HEK293 (cell line): ENCODE measurements at regions not wholly inside any gene's neighbourhood (a gene's known extent, or its start where the extent isn't known, plus 50 kb on each side); places are given as distances from the start of the nearest gene placed in this dataset.

ENCODE experiments used
- CTCF ChIA-PET: fragments of 350-600 bp; formaldehyde crosslinking; extraction: SDS; loops from one replicate; lab custom pipeline; 2021; ENCODE audit warnings: antibody characterized with exemption; lab: Yijun Ruan, JAX
- POLR2A ChIA-PET: fragments of 300-600 bp; formaldehyde crosslinking; extraction: SDS; loops from one replicate; lab custom pipeline; 2020; ENCODE audit warnings: antibody characterized with exemption, inconsistent platforms; lab: Yijun Ruan, JAX
- H3K27ac ChIP-seq: fragments of 200-500 bp; sonication (Bioruptor generic); 2 replicates; pipeline ENCODE4 v1.5.1; 2014; ENCODE audit warnings: low read depth, low read length, control low read depth, inconsistent platforms; ENCODE audit errors: extremely low read depth
- H3K36me3 ChIP-seq, 2 experiments: fragments of 200-500 bp in 1 of 2; sonication (Bioruptor generic) in 1 of 2; 1 replicate in 1 of 2; 2 replicates in 1 of 2; pipeline ENCODE4 v1.5.1; 2014 to 2017; ENCODE audit warnings: inconsistent platforms in 2 of 2, low read length in 2 of 2; ENCODE audit not compliant: control insufficient read depth in 2 of 2, insufficient read depth in 1 of 2
- H3K4me1 ChIP-seq: fragments of 200-500 bp; sonication (Bioruptor generic); 2 replicates; pipeline ENCODE4 v1.5.1; 2014; ENCODE audit warnings: mild to moderate bottlenecking, low read length, inconsistent platforms; ENCODE audit not compliant: control insufficient read depth, insufficient read depth
- H3K4me3 ChIP-seq: 2 replicates; pipeline ENCODE4 v1.5.1; 2011; ENCODE audit warnings: low read depth, mild to moderate bottlenecking, control low read depth, low read length, moderate library complexity
- H3K9me3 ChIP-seq: fragments of 200-500 bp; sonication (Bioruptor generic); 2 replicates; pipeline ENCODE4 v1.5.1; 2014; ENCODE audit warnings: low read depth, low read length, inconsistent platforms; ENCODE audit not compliant: control insufficient read depth, insufficient read depth
- CTCF ChIP-seq: fragments of 450-650 bp; formaldehyde crosslinking; IDR thresholded peaks from 2 replicates; pipeline ENCODE4 v1.5.1; 2016; ENCODE audit warnings: missing biosample characterization, missing genetic modification characterization
- EGR2 ChIP-seq: fragments of 450-650 bp; formaldehyde crosslinking; IDR thresholded peaks from 2 replicates; pipeline ENCODE4 v1.5.1; 2016; ENCODE audit warnings: low read depth, missing biosample characterization, missing genetic modification characterization
- KLF7 ChIP-seq: fragments of 450-650 bp; formaldehyde crosslinking; IDR thresholded peaks from 2 replicates; pipeline ENCODE4 v1.5.1; 2016; ENCODE audit warnings: missing biosample characterization, missing genetic modification characterization, borderline replicate concordance
- PBX3 ChIP-seq: sonication (generic); formaldehyde crosslinking; IDR thresholded peaks from 2 replicates; pipeline ENCODE4 v1.8.1; 2022; ENCODE audit warnings: mild to moderate bottlenecking, moderate library complexity, missing genetic modification reagents
- TCF7L2 ChIP-seq: IDR thresholded peaks from 2 replicates; pipeline ENCODE4 v1.6.1; 2011; ENCODE audit warnings: low read depth, mild to moderate bottlenecking, inconsistent platforms, low read length, moderate library complexity, borderline replicate concordance
- ZFP41 ChIP-seq: fragments of 450-650 bp; formaldehyde crosslinking; IDR thresholded peaks from 2 replicates; pipeline ENCODE4 v1.5.1; 2016; ENCODE audit warnings: missing biosample characterization, missing genetic modification characterization, borderline replicate concordance
- ZNF2 ChIP-seq: fragments of 450-650 bp; formaldehyde crosslinking; IDR thresholded peaks from 2 replicates; pipeline ENCODE4 v1.5.1; 2016; ENCODE audit warnings: missing biosample characterization, missing genetic modification characterization
- ZNF214 ChIP-seq: fragments of 450-650 bp; formaldehyde crosslinking; IDR thresholded peaks from 2 replicates; pipeline ENCODE4 v1.5.1; 2017; ENCODE audit warnings: missing biosample characterization, mild to moderate bottlenecking, missing genetic modification characterization, borderline replicate concordance
- ZNF324 ChIP-seq: fragments of 450-650 bp; formaldehyde crosslinking; IDR thresholded peaks from 2 replicates; pipeline ENCODE4 v1.5.1; 2016; ENCODE audit warnings: missing biosample characterization, missing genetic modification characterization
- ZNF501 ChIP-seq: fragments of 450-650 bp; formaldehyde crosslinking; IDR thresholded peaks from 2 replicates; pipeline ENCODE4 v1.5.1; 2016; ENCODE audit warnings: missing biosample characterization, missing genetic modification characterization
- ZNF530 ChIP-seq: fragments of 450-650 bp; formaldehyde crosslinking; IDR thresholded peaks from 2 replicates; pipeline ENCODE4 v1.5.1; 2016; ENCODE audit warnings: low read depth, missing biosample characterization, missing genetic modification characterization
- ZNF555 ChIP-seq: fragments of 450-650 bp; formaldehyde crosslinking; conservative IDR thresholded peaks from 2 replicates; pipeline ENCODE4 v1.5.1; 2017; ENCODE audit warnings: missing biosample characterization, mild to moderate bottlenecking, missing genetic modification characterization, inconsistent platforms
- ZNF692 ChIP-seq: fragments of 450-650 bp; formaldehyde crosslinking; IDR thresholded peaks from 2 replicates; pipeline ENCODE4 v1.5.1; 2016; ENCODE audit warnings: missing biosample characterization, missing genetic modification characterization
- ZNF785 ChIP-seq: fragments of 450-650 bp; formaldehyde crosslinking; IDR thresholded peaks from 2 replicates; pipeline ENCODE4 v1.5.1; 2016; ENCODE audit warnings: missing biosample characterization, missing genetic modification characterization
- ZNF830 ChIP-seq: fragments of 450-650 bp; IDR thresholded peaks from 2 replicates; pipeline ENCODE4 v1.5.0; 2018; ENCODE audit warnings: missing biosample characterization, missing genetic modification characterization, low read depth, mild to moderate bottlenecking, moderate library complexity
- ZSCAN30 ChIP-seq: fragments of 450-650 bp; IDR thresholded peaks from 2 replicates; pipeline ENCODE4 v1.5.1; 2018; ENCODE audit warnings: missing biosample characterization, mild to moderate bottlenecking, missing genetic modification characterization, moderate library complexity
- TF ChIP-seq, protein P1 (sequence below): fragments of 450-650 bp; formaldehyde crosslinking; IDR thresholded peaks from 2 replicates; pipeline ENCODE4 v1.5.1; 2016; ENCODE audit warnings: missing biosample characterization, missing genetic modification characterization
- TF ChIP-seq, protein P2 (sequence below): fragments of 450-650 bp; formaldehyde crosslinking; IDR thresholded peaks from 2 replicates; pipeline ENCODE4 v1.5.1; 2016; ENCODE audit warnings: missing biosample characterization, missing genetic modification characterization, borderline replicate concordance

DNA sequence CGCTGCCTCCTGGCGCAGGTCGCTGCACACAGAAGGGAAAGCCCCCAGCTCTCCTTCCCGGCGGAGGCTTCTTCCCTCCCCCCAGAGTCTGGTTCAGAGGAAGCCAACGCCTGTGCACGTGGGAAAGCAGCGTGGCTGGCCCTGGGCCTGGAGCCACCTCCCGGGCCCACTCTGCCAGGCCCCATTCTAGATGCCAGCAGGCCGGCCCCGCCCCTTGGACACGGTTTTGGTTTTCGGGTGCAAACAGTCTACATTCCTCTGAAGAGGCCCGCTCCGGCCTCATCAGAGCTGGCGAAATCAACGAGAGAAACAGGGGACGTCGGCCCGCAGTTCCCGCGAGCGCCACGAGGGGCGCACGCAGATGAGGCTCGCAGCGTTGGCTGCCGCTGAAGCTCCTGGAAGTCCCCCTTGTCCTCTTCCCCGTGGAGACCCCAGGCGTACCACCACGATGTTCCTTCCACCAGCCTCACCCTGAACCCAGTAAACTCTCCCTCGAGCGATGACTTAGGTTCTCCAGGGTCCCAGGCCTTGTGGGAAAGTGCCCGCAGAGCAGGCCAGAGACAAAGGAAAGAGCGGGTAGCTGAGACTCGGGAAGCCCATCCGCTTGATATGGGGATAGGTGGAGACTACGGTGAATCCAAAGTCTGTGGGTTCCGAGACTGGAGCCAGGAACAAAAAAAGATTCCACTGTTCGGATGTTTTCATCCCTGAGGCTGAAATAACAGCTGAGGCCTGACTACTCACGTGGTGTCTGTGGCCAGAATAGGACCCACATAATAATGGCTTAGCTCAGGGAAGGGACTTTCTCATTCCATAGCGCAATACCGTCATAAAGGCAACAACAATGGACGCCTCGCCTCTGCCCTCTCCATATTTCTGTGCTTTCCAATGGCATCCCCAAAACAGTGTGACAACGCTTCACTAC is 64.2 kb downstream of the KLF4 start:
- no peak overlapping the region for H3K4me3 ChIP-seq
- H3K9me3 ChIP-seq, result no peaks in the 10 kb centered on the region
- H3K4me1 ChIP-seq, result 0 out of 2 replicates have a peak, but pooled peaks cover 2% of the 10 kb centered on the region
- TF ChIP-seq ZNF785 (no peak), CTCF (tag by site-specific recombination) (0 out of 2 replicates have a peak, but pooled peaks have one; percentile 22)
- no peaks in the 10 kb centered on the region for H3K36me3 ChIP-seq
- H3K27ac ChIP-seq, result no peak overlapping the region
- ChIA-PET POLR2A (interaction anchor here (1.1 kb wide), 1 partner anchor 266 kb away, joined by 3 read pairs; no protein-coding TSS in a partner anchor), CTCF (interaction anchor here (0.6 to 2.9 kb wide), 41 partner anchors 9 to 1336 kb away, joined by 3 to 29 read pairs (median 4); no protein-coding TSS in a partner anchor)

- TF ChIP-seq ZNF501 (tag by site-specific recombination) (no peak), EGR2 (tag by site-specific recombination) (no peak), ZSCAN30 (tag by site-specific recombination) (no peak), ZNF2 (tag by site-specific recombination) (no peak), ZNF692 (tag by site-specific recombination) (no peak), ZFP41 (tag by site-specific recombination) (no peak), TCF7L2 (no peak), ZNF324 (tag by site-specific recombination) (no peak), PBX3 (CRISPR knock-in tag) (no peak), ZNF214 (tag by site-specific recombination) (no peak), ZNF830 (tag by site-specific recombination) (no peak), KLF7 (tag by site-specific recombination) (no peak), ZNF530 (tag by site-specific recombination) (no peak), ZNF555 (no peak)
- TF ChIP-seq, protein P1, sequence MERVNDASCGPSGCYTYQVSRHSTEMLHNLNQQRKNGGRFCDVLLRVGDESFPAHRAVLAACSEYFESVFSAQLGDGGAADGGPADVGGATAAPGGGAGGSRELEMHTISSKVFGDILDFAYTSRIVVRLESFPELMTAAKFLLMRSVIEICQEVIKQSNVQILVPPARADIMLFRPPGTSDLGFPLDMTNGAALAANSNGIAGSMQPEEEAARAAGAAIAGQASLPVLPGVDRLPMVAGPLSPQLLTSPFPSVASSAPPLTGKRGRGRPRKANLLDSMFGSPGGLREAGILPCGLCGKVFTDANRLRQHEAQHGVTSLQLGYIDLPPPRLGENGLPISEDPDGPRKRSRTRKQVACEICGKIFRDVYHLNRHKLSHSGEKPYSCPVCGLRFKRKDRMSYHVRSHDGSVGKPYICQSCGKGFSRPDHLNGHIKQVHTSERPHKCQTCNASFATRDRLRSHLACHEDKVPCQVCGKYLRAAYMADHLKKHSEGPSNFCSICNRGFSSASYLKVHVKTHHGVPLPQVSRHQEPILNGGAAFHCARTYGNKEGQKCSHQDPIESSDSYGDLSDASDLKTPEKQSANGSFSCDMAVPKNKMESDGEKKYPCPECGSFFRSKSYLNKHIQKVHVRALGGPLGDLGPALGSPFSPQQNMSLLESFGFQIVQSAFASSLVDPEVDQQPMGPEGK (tag by site-specific recombination), result no peak
- TF ChIP-seq, protein P2, sequence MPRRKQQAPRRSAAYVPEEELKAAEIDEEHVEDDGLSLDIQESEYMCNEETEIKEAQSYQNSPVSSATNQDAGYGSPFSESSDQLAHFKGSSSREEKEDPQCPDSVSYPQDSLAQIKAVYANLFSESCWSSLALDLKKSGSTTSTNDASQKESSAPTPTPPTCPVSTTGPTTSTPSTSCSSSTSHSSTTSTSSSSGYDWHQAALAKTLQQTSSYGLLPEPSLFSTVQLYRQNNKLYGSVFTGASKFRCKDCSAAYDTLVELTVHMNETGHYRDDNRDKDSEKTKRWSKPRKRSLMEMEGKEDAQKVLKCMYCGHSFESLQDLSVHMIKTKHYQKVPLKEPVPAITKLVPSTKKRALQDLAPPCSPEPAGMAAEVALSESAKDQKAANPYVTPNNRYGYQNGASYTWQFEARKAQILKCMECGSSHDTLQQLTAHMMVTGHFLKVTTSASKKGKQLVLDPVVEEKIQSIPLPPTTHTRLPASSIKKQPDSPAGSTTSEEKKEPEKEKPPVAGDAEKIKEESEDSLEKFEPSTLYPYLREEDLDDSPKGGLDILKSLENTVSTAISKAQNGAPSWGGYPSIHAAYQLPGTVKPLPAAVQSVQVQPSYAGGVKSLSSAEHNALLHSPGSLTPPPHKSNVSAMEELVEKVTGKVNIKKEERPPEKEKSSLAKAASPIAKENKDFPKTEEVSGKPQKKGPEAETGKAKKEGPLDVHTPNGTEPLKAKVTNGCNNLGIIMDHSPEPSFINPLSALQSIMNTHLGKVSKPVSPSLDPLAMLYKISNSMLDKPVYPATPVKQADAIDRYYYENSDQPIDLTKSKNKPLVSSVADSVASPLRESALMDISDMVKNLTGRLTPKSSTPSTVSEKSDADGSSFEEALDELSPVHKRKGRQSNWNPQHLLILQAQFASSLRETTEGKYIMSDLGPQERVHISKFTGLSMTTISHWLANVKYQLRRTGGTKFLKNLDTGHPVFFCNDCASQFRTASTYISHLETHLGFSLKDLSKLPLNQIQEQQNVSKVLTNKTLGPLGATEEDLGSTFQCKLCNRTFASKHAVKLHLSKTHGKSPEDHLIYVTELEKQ (tag by site-specific recombination), result no peak
- TF ChIP-seq, all 188 proteins: peak for 0
- ChIA-PET CTCF (interaction anchor here (0.6 to 3.9 kb wide), 22 partner anchors 9 to 1413 kb away, joined by 3 to 29 read pairs (median 4); no protein-coding TSS in a partner anchor), POLR2A (interaction anchor here (1.0 kb wide), 1 partner anchor 66 kb away, joined by 5 read pairs; the partner anchor contains the start of gene KLF4)
- no peaks in the 10 kb centered on the region for H3K9me3 ChIP-seq
- H3K27ac ChIP-seq, result no peak overlapping the region
- no peak overlapping the region for H3K4me3 ChIP-seq
- H3K36me3 ChIP-seq, result no peaks in the 10 kb centered on the region
- 0 out of 2 replicates have a peak, but pooled peaks cover 2% of the 10 kb centered on the region for H3K4me1 ChIP-seq
Observed at GRCh38 chr9:107423540-107423939, 66.0 kb downstream of the KLF4 start.
